ENCODE measurements at regions not wholly inside any gene's neighbourhood (a gene's known extent, or its start where the extent isn't known, plus 50 kb on each side); places are given as distances from the start of the nearest gene placed in this dataset.
"Not testable (repeated sequence)": the region's sequence is repeated elsewhere in the genome, so short reads cannot be mapped to it uniquely, and the experiment has no call there.

GRCh38 chr1:234953655-234954405 lies 174.8 kb downstream of the TOMM20 start:
- Mint-ChIP-seq H3K27ac (peak overlapping the region in 5 of 8 donors; percentile 44 to 85 (median 47)), H3K4me3 (peak overlapping the region in 3 of 7 donors; percentile 34 to 41 (median 35)), H3K4me1 (peaks cover 24 to 26% (median 25%) of the 10 kb centered on the region in 3 donors), H3K36me3 (peaks cover 0 to 9% (median 0%) of the 10 kb centered on the region in 3 donors), H3K27me3 (no peaks in the 10 kb centered on the region), H3K9me3 (peaks cover 0 to 4% (median 0%) of the 10 kb centered on the region in 5 donors)
- CTCF ChIA-PET: no interaction called here
- Histone ChIP-seq H3K9me3 (ENCODE audit: low read length) (no peaks in the 10 kb centered on the region), H3K36me3 (ENCODE audit: insufficient read depth, low read length) (no peaks in the 10 kb centered on the region), H3K4me3 (ENCODE audit: low read length) (no peak overlapping the region), H3K27ac (ENCODE audit: low read depth, low read length) (no peak overlapping the region), H3K27me3 (ENCODE audit: insufficient read depth, low read length, poor library complexity, severe bottlenecking) (no peaks in the 10 kb centered on the region), H3K4me1 (ENCODE audit: insufficient read depth, low read length) (peaks cover 20% of the 10 kb centered on the region)
- POLR2A ChIA-PET: interaction anchor here (0.6 kb wide), 1 partner anchor 48 kb away, joined by 3 read pairs; no protein-coding TSS in a partner anchor
- DNase-seq: no peak

- ChIA-PET POLR2A (interaction anchor here (0.7 kb wide), 1 partner anchor 35 kb away, joined by 6 read pairs; no protein-coding TSS in a partner anchor), CTCF (no interaction called here)
- peaks cover 20% of the 10 kb centered on the region for H3K4me1 ChIP-seq (ENCODE audit: insufficient read depth, low read length)
- no peaks in the 10 kb centered on the region for H3K27me3 ChIP-seq (ENCODE audit: insufficient read depth, low read length, poor library complexity, severe bottlenecking)
- H3K9me3 Mint-ChIP-seq: peaks cover 0 to 4% (median 0%) of the 10 kb centered on the region in 5 donors
- no peaks in the 10 kb centered on the region for H3K27me3 Mint-ChIP-seq
- H3K4me1 Mint-ChIP-seq: peaks cover 20 to 23% (median 22%) of the 10 kb centered on the region in 3 donors
- H3K27ac ChIP-seq (ENCODE audit: low read depth, low read length): no peak overlapping the region
- no peaks in the 10 kb centered on the region for H3K9me3 ChIP-seq (ENCODE audit: low read length)
- H3K36me3 Mint-ChIP-seq: peaks cover 0 to 9% (median 0%) of the 10 kb centered on the region in 3 donors
- H3K36me3 ChIP-seq (ENCODE audit: insufficient read depth, low read length): no peaks in the 10 kb centered on the region
- no peak overlapping the region for H3K27ac Mint-ChIP-seq
- H3K4me3 ChIP-seq (ENCODE audit: low read length): no peak overlapping the region
- no peak overlapping the region for H3K4me3 Mint-ChIP-seq
- no peak for DNase-seq
These were observed 178.0 kb downstream of the TOMM20 start for GRCh38 chr1:234950598-234950997.

- H3K4me1 ChIP-seq (ENCODE audit: insufficient read depth, low read length); H3K9me3 Mint-ChIP-seq; H3K4me3 Mint-ChIP-seq; H3K36me3 ChIP-seq (ENCODE audit: insufficient read depth, low read length); CTCF ChIA-PET; H3K27ac ChIP-seq (ENCODE audit: low read depth, low read length); H3K27me3 ChIP-seq (ENCODE audit: insufficient read depth, low read length, poor library complexity, severe bottlenecking); H3K27ac Mint-ChIP-seq; H3K36me3 Mint-ChIP-seq; H3K27me3 Mint-ChIP-seq; DNase-seq; H3K4me3 ChIP-seq (ENCODE audit: low read length); H3K9me3 ChIP-seq (ENCODE audit: low read length); POLR2A ChIA-PET: not testable (repeated sequence)
- peaks cover 11 to 20% (median 14%) of the 10 kb centered on the region in 3 donors for H3K4me1 Mint-ChIP-seq
These were observed 179.1 kb downstream of the TOMM20 start for GRCh38 chr1:234949528-234949927.

DNA sequence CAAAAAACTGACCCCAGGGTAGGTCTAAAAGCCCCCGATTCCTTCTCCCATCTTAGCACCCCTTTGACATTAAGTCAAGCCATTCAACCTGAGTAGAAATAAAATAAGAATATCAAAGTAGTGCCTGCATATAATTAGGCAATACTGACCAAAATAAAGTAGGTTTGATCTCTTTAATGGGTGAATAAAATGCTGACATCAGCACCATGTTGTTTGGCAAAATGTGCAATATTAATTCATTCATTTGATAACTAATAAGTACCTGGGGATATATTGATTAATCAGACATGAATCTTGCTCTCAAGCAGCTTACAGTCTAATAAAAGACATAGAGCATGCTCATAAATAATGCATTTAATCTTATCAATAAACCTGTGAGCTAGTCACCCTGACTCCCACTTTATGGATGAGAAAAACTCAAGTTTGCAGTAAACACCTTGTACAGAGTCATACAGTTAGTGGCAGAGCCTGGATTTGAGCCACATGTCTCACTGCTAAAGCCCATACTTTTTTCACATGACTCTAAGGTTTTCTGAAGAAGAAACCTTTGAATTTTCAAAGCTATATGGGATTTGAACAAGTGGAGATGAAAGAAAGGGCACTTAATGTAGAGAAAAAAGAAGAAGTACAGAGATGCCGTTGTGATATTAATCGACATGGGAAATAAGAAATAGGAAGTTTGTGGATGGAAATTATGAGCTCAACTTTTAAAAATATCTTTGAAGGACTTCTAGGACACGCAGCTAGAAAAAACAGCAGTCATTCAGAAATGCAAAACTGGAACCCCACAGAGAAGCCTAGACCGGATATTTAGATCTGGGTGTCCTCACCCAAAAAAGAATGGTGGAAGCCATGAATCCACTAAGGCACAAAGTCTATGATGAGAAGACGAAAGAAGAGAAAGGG lies 183.9 kb downstream of the TOMM20 start:
- Mint-ChIP-seq H3K36me3 (peaks cover 0 to 8% (median 0%) of the 10 kb centered on the region in 3 donors), H3K4me3 (no peak overlapping the region), H3K9me3 (peaks cover 0 to 4% (median 0%) of the 10 kb centered on the region in 5 donors), H3K27ac (peak overlapping the region in 1 of 8 donors; percentile 18), H3K27me3 (peaks cover 0 to 2% of the 10 kb centered on the region in 2 donors), H3K4me1 (peaks cover 2 to 8% (median 3%) of the 10 kb centered on the region in 3 donors)
- no peak for DNase-seq
- Histone ChIP-seq H3K27ac (ENCODE audit: low read depth, low read length) (no peak overlapping the region), H3K9me3 (ENCODE audit: low read length) (no peaks in the 10 kb centered on the region), H3K4me1 (ENCODE audit: insufficient read depth, low read length) (no peaks in the 10 kb centered on the region), H3K36me3 (ENCODE audit: insufficient read depth, low read length) (no peaks in the 10 kb centered on the region), H3K27me3 (ENCODE audit: insufficient read depth, low read length, poor library complexity, severe bottlenecking) (no peaks in the 10 kb centered on the region), H3K4me3 (ENCODE audit: low read length) (no peak overlapping the region)
- CTCF ChIA-PET: interaction anchor here (0.9 kb wide), 1 partner anchor 139 kb away, joined by 3 read pairs; no protein-coding TSS in a partner anchor
- POLR2A ChIA-PET: no interaction called here

DNA sequence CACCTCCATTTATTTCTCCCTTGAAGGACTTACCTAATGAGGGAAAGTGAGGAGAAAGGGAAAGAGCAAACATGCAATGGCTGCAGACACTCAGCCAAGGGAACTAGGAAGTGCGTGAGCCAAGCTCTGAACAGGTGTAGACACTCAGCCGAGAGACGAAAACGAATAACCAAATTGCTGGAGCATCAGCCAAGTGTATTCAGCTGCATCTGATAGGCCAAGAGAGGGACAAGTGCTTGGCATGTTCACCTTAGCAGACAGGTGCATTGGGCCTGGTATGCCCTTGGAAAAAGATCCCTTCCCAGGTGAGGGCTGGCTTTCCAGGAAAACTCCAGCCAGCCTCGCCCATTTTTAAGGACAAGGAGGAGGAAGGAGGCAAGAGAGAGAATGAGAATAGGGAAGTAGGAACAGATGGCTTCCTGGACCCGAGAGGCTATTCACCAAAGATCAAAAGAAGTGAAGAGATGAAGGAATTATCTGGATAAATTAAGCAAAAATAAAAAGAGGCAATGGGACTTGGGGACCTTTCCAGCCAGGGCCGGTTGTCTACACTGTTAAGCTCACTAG lies 184.7 kb downstream of the TOMM20 start:
- no peaks in the 10 kb centered on the region for H3K36me3 ChIP-seq (ENCODE audit: insufficient read depth, low read length)
- no peak overlapping the region for H3K27ac Mint-ChIP-seq
- peaks cover 0 to 2% of the 10 kb centered on the region in 2 donors for H3K27me3 Mint-ChIP-seq
- H3K4me1 Mint-ChIP-seq: peaks cover 2 to 8% (median 3%) of the 10 kb centered on the region in 3 donors
- CTCF ChIA-PET: no interaction called here
- no peak overlapping the region for H3K4me3 Mint-ChIP-seq
- peaks cover 0 to 2% (median 0%) of the 10 kb centered on the region in 5 donors for H3K9me3 Mint-ChIP-seq
- H3K36me3 Mint-ChIP-seq: peaks cover 0 to under 1% (median 0%) of the 10 kb centered on the region in 3 donors
- no peak overlapping the region for H3K27ac ChIP-seq (ENCODE audit: low read depth, low read length)
- no peak overlapping the region for H3K4me3 ChIP-seq (ENCODE audit: low read length)
- DNase-seq: no peak
- POLR2A ChIA-PET: no interaction called here
- H3K4me1 ChIP-seq (ENCODE audit: insufficient read depth, low read length): no peaks in the 10 kb centered on the region
- H3K27me3 ChIP-seq (ENCODE audit: insufficient read depth, low read length, poor library complexity, severe bottlenecking): no peaks in the 10 kb centered on the region
- H3K9me3 ChIP-seq (ENCODE audit: low read length): no peaks in the 10 kb centered on the region

GRCh38 chr1:234942879-234943506 lies 185.6 kb downstream of the TOMM20 start:
- no peaks in the 10 kb centered on the region for H3K27me3 ChIP-seq (ENCODE audit: insufficient read depth, low read length, poor library complexity, severe bottlenecking)
- peaks cover 0 to 2% of the 10 kb centered on the region in 2 donors for H3K27me3 Mint-ChIP-seq
- H3K9me3 ChIP-seq (ENCODE audit: low read length): no peaks in the 10 kb centered on the region
- ChIA-PET POLR2A (no interaction called here), CTCF (interaction anchor here (1.4 kb wide), 1 partner anchor 444 kb away, joined by 5 read pairs; no protein-coding TSS in a partner anchor)
- H3K9me3 Mint-ChIP-seq: peaks cover 0 to 2% (median 0%) of the 10 kb centered on the region in 5 donors
- H3K27ac ChIP-seq (ENCODE audit: low read depth, low read length): no peak overlapping the region
- H3K36me3 Mint-ChIP-seq: no peaks in the 10 kb centered on the region
- peaks cover 2 to 8% (median 3%) of the 10 kb centered on the region in 3 donors for H3K4me1 Mint-ChIP-seq
- H3K36me3 ChIP-seq (ENCODE audit: insufficient read depth, low read length): no peaks in the 10 kb centered on the region
- H3K4me1 ChIP-seq (ENCODE audit: insufficient read depth, low read length): no peaks in the 10 kb centered on the region
- no peak overlapping the region for H3K4me3 ChIP-seq (ENCODE audit: low read length)
- no peak for DNase-seq
- H3K27ac Mint-ChIP-seq: no peak overlapping the region
- no peak overlapping the region for H3K4me3 Mint-ChIP-seq

DNA sequence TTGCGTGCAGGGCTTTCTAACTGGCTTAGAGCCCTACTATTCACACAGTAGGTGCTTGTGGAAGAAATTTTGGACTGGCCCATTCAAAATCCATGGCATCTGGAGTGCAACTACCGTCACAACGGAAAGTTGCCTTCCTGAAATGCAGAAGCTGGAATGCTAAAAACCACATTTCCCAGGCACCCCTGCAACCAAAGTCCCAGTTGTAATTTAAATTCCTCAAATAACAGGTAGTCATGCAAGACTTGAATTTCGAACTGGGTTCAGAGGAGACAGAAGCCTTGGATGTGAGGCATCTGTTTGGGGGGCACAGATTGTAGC lies 186.7 kb downstream of the TOMM20 start:
- ChIA-PET CTCF (interaction anchor here (1.4 kb wide), 1 partner anchor 443 kb away, joined by 5 read pairs; no protein-coding TSS in a partner anchor), POLR2A (no interaction called here)
- peaks cover 0 to 2% of the 10 kb centered on the region in 2 donors for H3K27me3 Mint-ChIP-seq
- Histone ChIP-seq H3K4me1 (ENCODE audit: insufficient read depth, low read length) (no peaks in the 10 kb centered on the region), H3K27ac (ENCODE audit: low read depth, low read length) (no peak overlapping the region), H3K36me3 (ENCODE audit: insufficient read depth, low read length) (no peaks in the 10 kb centered on the region), H3K9me3 (ENCODE audit: low read length) (no peaks in the 10 kb centered on the region), H3K4me3 (ENCODE audit: low read length) (no peak overlapping the region), H3K27me3 (ENCODE audit: insufficient read depth, low read length, poor library complexity, severe bottlenecking) (no peaks in the 10 kb centered on the region)
- no peaks in the 10 kb centered on the region for H3K36me3 Mint-ChIP-seq
- no peak overlapping the region for H3K4me3 Mint-ChIP-seq
- peaks cover 2 to 8% (median 3%) of the 10 kb centered on the region in 3 donors for H3K4me1 Mint-ChIP-seq
- H3K9me3 Mint-ChIP-seq: peaks cover 0 to 2% (median 0%) of the 10 kb centered on the region in 5 donors
- DNase-seq: no peak
- no peak overlapping the region for H3K27ac Mint-ChIP-seq

All from CD8-positive, alpha-beta memory T cell (primary cell).